CD4-positive, alpha-beta T cell treated with Interleukin-4 for 4 hours (primary cell): ENCODE measurements at regions not wholly inside any gene's neighbourhood (a gene's known extent, or its start where the extent isn't known, plus 50 kb on each side); places are given as distances from the start of the nearest gene placed in this dataset.
"Not testable (repeated sequence)": the region's sequence is repeated elsewhere in the genome, so short reads cannot be mapped to it uniquely, and the experiment has no call there.

Source experiments
- DNase-seq: peaks from one replicate; pipeline ENCODE4 v3.0.0-alpha.2; 2020

GRCh38 chr4:43089730-43090129 lies 197.2 kb downstream of the GRXCR1 start:
- no peak for DNase-seq

GRCh38 chr4:43103048-43103447 lies 210.5 kb downstream of the GRXCR1 start:
- no peak for DNase-seq

DNA sequence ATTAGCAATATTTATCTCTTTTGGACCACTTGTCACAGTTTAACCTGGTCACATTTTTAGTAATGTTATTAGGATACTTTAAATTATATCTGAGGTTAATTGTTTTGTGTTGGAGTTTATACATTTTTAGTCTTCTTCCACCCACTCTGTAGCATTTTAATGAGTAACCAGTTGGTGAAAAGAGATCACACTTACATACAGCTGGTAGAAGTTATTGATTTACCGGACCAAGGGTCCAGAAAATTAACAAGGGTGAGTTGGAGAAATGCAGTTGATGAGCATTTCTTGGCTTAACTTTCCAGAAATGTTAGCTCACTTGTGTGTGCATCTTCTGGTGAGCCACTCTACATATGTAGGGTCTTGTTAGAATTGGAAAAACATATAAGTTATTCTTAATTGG lies 219.6 kb downstream of the GRXCR1 start:
- DNase-seq: no peak

DNA sequence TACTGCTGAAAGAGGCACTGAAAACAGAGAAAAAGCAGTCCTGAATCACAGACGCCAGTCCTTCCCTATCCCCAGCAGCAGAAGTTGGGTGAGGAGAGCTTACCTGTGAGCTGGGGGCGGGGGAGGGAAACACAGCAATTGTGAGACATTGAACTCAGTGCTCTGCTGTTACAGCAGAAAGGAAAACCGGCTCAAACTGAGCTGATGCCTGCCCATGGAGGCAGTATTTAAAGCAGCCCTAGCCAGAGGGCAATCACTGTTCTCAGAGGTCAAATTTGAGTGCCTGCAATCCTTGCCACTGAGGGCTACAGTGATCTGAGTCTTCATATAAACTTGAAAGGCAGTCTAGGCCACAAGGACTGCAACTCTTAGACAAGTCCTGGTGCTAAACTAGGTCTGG lies 220.7 kb downstream of the GRXCR1 start:
- DNase-seq: no peak

DNA sequence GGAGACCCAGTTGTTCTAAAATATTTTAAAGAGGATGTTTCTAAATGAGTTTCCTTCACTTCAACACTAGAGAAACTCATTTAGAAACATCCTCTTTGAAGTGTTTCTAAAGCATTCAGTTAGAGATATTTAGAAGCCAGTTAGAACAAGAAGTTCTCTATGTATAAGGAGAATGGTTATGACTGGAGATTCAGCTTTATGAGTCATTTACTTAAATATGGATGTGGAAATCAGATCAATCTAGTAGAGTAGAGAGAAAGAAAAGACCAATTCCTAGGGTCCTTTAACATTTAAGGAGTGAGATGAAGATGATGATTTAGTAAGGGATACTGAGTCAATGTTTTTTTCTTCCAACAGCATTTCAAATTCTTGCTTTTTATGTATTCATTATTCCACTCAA lies 234.1 kb downstream of the GRXCR1 start:
- no peak for DNase-seq

DNA sequence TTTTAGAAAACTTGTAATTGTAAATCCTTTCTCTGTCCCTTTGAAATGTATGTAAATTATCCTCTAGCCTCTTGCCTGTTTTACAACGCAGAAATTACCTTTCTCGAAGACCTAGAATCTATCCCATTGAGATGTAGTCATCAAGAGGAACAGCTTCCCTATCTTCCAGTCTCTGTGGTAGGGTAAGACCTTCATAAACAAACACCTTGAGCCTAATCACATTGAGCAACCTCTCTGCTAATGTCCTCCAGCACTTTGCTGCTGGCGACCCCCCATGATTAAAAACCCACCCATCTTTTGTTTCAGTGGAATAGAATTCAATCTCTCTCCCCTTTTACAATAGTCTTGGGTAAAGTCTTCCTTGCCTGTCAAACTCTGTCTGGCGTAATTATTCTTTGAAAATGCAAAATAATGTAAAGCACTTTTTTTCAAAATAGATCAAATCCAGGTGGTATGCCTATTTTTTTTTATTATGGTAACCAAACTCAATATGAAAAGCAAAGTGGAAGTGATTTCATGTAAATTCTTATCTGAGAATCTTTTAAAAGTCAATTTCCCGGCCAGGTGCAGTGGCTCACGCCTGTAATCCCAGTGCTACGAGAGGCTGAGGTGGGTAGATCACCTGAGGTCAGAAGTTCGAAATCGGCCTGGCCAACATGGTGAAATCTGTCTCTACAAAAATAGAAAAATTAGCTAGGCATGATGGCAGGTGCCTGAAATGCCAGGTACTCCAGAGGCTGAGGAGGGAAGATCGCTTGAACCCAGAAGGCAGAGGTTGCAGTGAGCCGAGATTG lies 237.9 kb downstream of the GRXCR1 start:
- no peak for DNase-seq

DNA sequence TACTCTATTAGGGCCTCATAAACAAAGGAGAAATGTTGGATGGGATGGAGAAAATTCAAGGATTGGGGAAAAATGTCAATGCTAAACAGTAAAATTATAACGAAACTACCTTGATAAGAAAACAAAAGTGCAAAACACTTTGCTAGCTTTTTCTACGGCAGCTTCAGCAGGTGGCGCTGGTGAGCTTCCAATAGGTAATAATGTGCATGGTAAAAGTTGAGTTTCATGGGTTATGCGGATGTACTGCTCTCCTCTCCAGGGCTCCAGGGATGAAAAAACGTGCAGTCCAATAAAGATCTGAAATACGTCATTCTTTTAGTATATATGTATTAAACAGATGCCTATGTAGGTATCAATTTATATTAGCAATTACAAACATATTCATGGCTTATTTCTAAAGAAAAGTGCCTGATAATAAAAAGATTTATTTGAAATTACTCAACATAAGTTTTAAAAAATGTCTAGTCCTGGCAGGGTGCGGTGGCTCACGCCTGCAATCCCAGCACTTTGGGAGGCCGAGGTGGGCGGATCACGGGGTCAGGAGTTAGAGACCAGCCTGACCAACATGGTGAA lies 239.6 kb downstream of the GRXCR1 start:
- DNase-seq: peak; percentile 15

DNA sequence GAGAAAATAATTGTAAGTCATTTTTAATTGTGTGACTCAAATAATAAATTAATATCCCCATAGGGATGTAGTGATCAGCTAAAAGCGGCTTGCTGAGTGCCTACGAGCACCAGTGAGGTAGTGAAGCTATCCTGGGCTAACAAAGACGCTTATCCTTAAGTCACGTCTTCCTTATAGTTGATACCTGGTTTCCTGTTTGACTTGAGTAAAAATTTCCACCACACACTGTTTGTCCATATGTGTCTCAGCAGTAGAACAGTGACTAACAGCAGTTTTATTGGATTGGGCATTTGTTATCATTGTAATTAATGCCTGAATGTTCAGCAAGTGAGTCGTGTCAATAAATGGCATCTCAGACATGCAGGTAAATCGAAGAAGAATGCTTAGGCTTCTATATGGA lies 241.1 kb downstream of the GRXCR1 start:
- no peak for DNase-seq

DNA sequence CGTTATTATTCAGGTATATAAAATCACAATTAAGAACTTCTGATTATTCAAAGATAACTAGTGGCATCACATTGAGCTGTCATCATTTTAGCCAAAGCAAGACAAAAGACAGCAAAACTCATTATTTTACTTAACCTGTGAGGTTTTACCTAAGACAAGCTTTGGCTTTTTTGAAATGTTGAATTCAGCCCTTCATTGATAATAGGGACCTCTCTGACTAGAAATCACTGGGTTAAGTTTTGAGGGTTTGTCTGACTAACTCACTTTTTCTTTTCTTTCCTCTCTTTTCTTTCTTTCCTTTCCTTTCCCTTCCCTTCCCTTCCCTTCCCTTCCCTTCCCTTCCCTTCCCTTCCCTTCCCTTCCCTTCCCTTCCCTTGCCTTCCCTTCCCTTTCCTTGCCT lies 244.2 kb downstream of the GRXCR1 start:
- DNase-seq: no peak

DNA sequence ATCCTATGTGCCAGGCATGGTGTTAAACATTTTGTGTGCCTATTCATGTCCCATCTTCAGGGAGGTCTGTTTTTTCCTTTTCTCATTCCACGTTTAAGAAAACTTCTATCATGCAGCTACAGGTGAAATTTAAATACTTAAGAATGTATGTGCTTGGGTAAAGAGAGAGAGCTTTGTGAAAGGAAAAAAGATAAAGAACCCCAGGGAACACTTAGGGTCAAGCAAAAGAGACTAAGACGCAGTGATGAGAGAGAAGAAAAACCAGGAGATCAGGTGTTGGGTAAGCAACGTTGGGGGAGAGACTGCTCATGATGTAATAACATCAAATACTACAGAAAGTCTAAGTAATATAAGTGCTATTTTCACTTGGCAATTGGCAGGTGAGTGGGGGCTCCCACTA lies 253.7 kb downstream of the GRXCR1 start:
- no peak for DNase-seq

GRCh38 chr4:43148481-43148880 lies 256.0 kb downstream of the GRXCR1 start:
- no peak for DNase-seq

DNA sequence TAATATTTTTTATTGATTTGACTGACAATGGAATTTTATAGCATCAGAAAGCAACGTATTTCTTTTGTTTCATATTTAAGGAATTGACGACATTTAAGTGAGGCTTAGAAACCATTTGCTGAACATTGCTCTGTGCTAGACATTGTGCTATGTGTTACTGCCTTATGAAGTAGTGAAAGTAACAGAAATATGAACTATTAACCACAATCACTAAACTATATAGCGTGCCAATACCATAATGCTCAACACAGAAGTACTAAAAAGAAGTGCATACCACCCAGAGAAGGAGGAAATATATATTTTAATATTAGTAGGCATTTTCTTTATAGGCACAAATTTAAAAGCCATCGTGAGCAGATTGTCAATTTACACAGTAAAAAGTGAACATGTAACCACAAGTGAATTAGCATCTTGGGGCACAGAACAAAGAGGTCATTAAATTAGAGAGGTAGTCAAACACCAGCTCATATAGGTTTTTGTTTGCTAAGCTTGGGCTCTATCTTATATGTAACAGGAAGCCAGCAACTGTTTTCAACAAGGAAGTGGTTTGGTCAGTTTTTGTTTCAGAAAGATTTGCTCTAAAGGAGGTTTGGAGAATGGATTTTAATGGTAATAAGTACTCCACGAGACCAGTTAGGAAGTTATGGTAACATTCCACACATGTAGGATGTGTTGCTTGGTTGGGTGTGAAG lies 270.7 kb downstream of the GRXCR1 start:
- DNase-seq: no peak

- DNase-seq: no peak
These were observed 297.2 kb downstream of the GRXCR1 start for GRCh38 chr4:43189741-43190140.

DNA sequence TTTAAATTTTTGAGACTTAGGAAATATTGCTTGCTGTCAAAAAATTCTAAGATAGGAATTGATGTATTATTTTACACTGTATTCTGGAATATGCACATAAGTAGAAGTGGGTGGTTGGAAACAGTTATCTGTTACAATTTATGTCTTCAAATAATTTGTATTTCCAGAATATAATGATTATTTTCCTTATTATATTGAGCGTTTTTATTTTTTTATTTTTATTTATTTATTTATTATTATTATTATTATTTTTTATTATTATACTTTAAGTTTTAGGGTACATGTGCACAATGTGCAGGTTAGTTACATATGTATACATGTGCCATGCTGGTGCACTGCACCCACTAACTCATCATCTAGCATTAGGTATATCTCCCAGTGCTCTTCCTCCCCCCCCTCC lies 320.1 kb downstream of the GRXCR1 start:
- not testable (repeated sequence) for DNase-seq

GRCh38 chr4:43223820-43224219 lies 331.3 kb downstream of the GRXCR1 start:
- DNase-seq: no peak

DNA sequence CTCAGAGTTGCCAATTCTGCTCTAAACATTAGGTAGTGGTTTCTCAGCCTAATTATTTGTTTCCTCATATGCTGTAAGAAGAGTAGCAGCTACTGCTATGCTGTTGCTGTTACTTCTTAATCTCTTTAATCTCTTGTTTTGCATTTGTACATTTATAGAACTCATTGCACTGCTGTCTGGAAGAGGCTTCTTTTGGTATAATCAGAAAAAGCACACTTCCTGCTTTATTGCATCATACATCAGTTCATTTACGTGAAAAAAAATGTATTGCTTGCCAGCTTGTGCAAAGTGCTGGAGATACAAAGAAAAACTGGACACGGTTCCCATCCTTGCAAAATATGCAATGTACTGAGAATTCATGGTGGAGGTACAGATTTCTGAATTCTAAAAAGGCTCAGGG lies 332.0 kb downstream of the GRXCR1 start:
- DNase-seq: no peak

- no peak for DNase-seq
These were observed 340.8 kb downstream of the GRXCR1 start for GRCh38 chr4:43233321-43233720.

DNA sequence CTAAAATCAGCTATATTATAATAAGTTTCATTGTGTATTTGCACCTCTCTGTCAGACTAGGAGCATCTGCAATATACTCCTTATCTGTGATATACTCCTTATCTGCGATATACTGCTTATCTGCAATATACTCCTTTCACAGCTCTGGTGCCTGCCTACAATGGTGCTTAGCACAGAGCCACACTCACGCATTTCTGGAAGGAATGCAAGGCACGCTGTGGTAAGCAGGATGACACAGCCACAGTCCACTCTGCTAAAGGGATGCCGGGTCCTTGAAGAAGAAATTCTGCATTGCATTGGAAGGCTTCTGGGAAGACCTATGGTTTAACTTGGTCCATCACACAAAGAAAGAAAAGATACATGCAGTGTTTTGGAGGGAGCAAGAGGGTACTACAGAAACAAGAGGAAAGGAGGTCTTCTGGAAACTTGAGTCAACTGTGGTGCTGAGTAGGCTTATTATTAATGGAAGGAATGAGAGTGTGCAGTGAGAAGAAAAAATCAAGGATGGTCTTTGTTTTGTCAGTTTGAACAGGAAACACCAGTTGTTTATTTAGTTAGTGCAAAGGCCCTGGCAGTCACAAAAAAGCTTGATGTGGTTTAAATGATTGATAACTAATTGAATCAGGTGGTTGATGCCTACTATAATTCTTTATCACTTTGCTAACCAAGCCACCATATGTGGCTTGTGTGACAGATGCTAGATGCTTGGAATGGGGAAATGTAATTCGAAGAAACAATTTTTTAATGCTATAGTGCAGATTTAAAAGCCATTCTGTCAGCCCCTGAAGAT lies 342.3 kb downstream of the GRXCR1 start:
- no peak for DNase-seq

DNA sequence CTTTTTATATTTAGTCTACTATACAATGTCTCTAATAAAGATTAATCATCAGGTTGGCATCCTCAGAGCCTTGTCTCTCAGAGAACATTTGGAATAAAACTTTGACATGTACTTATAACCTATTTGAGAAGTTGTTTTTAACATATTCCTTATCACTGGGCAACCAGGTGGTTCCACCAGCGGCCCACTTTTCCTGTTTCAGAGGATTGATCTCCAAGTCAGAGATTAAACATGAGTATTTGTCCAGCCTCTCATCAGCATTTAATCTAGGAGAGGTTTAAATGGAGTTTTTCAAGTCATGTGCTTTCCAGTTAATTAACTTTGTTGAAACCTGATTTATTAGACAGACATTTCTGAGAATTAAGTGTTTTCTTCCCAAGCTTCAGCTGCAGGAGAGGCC lies 345.5 kb downstream of the GRXCR1 start:
- DNase-seq: no peak

GRCh38 chr4:43238585-43238984 lies 346.1 kb downstream of the GRXCR1 start:
- no peak for DNase-seq

GRCh38 chr4:43241104-43241503 lies 348.6 kb downstream of the GRXCR1 start:
- no peak for DNase-seq

GRCh38 chr4:43242606-43243005 lies 350.1 kb downstream of the GRXCR1 start:
- DNase-seq: no peak

- DNase-seq: no peak
These were observed 351.1 kb downstream of the GRXCR1 start for GRCh38 chr4:43243433-43244116.
